OCI-LY1 (cell line): ENCODE measurements at regions not wholly inside any gene's neighbourhood (a gene's known extent, or its start where the extent isn't known, plus 50 kb on each side); places are given as distances from the start of the nearest gene placed in this dataset.

Source experiments
- CTCF ChIP-seq: fragments of 200-600 bp; sonication (generic), shearing (Covaris generic); IDR thresholded peaks from 2 replicates; pipeline ENCODE4 v1.5.1; 2017; ENCODE audit warnings: mild to moderate bottlenecking, antibody characterized with exemption, low read length, moderate library complexity, mixed read lengths
- EZH2 ChIP-seq: fragments of 200-600 bp; sonication (generic), shearing (Covaris generic); IDR thresholded peaks from 2 replicates; pipeline ENCODE4 v1.8.0; 2017; ENCODE audit warnings: borderline replicate concordance, mixed run types, mild to moderate bottlenecking, antibody characterized with exemption, low read length, moderate library complexity, mixed read lengths

GRCh38 chr6:14575961-14576360 is 458.4 kb downstream of the CD83 start:
- no peak for TF ChIP-seq CTCF
- TF ChIP-seq EZH2: no peak
